ENCODE measurements at regions not wholly inside any gene's neighbourhood (a gene's known extent, or its start where the extent isn't known, plus 50 kb on each side); places are given as distances from the start of the nearest gene placed in this dataset.
"Not testable (repeated sequence)": the region's sequence is repeated elsewhere in the genome, so short reads cannot be mapped to it uniquely, and the experiment has no call there.

GRCh38 chr14:38929416-38929815 is 173.6 kb downstream of the SEC23A start:
- Histone ChIP-seq H3K27ac (ENCODE audit: low read depth, low read length) (no peak overlapping the region), H3K79me2 (ENCODE audit: insufficient read depth, low read length) (no peaks in the 10 kb centered on the region), H3K9me3 (ENCODE audit: insufficient read depth, low read depth, low read length) (no peaks in the 10 kb centered on the region), H4K20me1 (ENCODE audit: insufficient read depth, low read length) (no peaks in the 10 kb centered on the region), H3K27me3 (ENCODE audit: insufficient read depth, low read length) (no peaks in the 10 kb centered on the region), H3K4me2 (ENCODE audit: low read length) (no peak overlapping the region), H3K4me1 (ENCODE audit: insufficient read depth, low read length) (no peaks in the 10 kb centered on the region), H2AFZ (ENCODE audit: low read depth, low read length) (no peak overlapping the region), H3K36me3 (ENCODE audit: insufficient read depth, low read length) (no peaks in the 10 kb centered on the region), H3K4me3 (ENCODE audit: insufficient read depth, low read depth, low read length) (no peak overlapping the region), H3K9ac (ENCODE audit: low read length) (no peak overlapping the region)
- Mint-ChIP-seq H3K4me3 (ENCODE audit: unreplicated experiment) (no peak overlapping the region), H3K9me3 (ENCODE audit: unreplicated experiment) (peaks cover 5% of the 10 kb centered on the region), H3K36me3 (ENCODE audit: low read depth, unreplicated experiment) (no peaks in the 10 kb centered on the region), H3K4me1 (ENCODE audit: low read depth, unreplicated experiment) (no peaks in the 10 kb centered on the region), H3K27ac (ENCODE audit: unreplicated experiment) (no peak overlapping the region), H3K27me3 (ENCODE audit: low read depth, unreplicated experiment) (no peaks in the 10 kb centered on the region)
- no peak for FAIRE-seq
- DNase-seq (ENCODE audit: low read depth) = no peak
- TF ChIP-seq EZH2 (IDR thresholded peaks at IDR 0.05; ENCODE audit: insufficient read depth, low read length) (no peak), CTCF (IDR thresholded peaks at IDR 0.05; ENCODE audit: insufficient read depth, low read depth, low read length) (no peak)

DNA sequence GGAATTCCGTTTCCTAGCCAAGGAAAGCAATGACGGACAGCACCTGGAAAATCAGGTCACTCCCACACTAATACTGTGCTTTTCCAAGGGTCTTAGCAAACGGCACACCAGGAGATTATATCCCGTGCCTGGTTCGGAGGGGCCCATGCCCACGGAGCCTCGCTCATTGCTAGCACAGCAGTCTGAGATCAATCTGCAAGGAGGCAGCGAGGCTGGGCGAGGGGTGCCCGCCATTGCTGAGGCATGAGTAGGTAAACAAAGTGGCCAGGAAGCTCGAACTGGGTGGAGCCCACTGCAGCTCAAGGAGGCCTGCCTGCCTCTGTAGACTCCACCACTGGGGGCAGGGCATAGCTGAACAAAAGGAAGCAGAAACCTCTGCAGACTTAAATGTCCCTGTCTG is 181.1 kb downstream of the SEC23A start:
- H3K4me3 ChIP-seq (ENCODE audit: insufficient read depth, low read depth, low read length); H3K4me1 ChIP-seq (ENCODE audit: insufficient read depth, low read length); H3K27me3 Mint-ChIP-seq (ENCODE audit: low read depth, unreplicated experiment); H3K4me1 Mint-ChIP-seq (ENCODE audit: low read depth, unreplicated experiment); H3K9me3 ChIP-seq (ENCODE audit: insufficient read depth, low read depth, low read length); H3K4me2 ChIP-seq (ENCODE audit: low read length); H3K27ac Mint-ChIP-seq (ENCODE audit: unreplicated experiment); DNase-seq (ENCODE audit: low read depth); H3K4me3 Mint-ChIP-seq (ENCODE audit: unreplicated experiment); H3K9ac ChIP-seq (ENCODE audit: low read length); H3K79me2 ChIP-seq (ENCODE audit: insufficient read depth, low read length); H3K27me3 ChIP-seq (ENCODE audit: insufficient read depth, low read length); H2AFZ ChIP-seq (ENCODE audit: low read depth, low read length); H3K36me3 ChIP-seq (ENCODE audit: insufficient read depth, low read length); H4K20me1 ChIP-seq (ENCODE audit: insufficient read depth, low read length); FAIRE-seq; H3K27ac ChIP-seq (ENCODE audit: low read depth, low read length); H3K36me3 Mint-ChIP-seq (ENCODE audit: low read depth, unreplicated experiment): not testable (repeated sequence)
- H3K9me3 Mint-ChIP-seq (ENCODE audit: unreplicated experiment) = peaks cover 11% of the 10 kb centered on the region

DNA sequence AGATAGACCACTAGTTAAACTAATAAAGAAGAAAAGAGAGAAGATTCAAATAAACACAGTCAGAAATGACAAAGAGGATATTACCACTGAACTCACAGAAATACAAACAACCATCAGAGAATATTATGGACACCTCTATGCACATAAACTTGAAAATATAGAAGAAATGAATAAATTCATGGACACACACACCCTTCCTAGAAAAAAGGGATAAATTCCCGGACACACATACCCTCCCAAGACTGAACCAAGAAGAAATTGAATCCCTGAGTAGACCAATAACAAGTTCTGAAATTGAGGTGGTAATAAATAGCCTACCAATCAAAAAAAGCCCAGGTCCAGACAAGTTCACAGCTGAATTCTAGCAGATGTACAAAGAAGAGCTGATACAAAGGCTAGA is 187.9 kb downstream of the SEC23A start:
- Histone ChIP-seq H3K9me3 (ENCODE audit: insufficient read depth, low read depth, low read length) (no peaks in the 10 kb centered on the region), H3K27ac (ENCODE audit: low read depth, low read length) (no peak overlapping the region), H3K4me3 (ENCODE audit: insufficient read depth, low read depth, low read length) (no peak overlapping the region), H3K79me2 (ENCODE audit: insufficient read depth, low read length) (no peaks in the 10 kb centered on the region), H3K9ac (ENCODE audit: low read length) (no peak overlapping the region), H2AFZ (ENCODE audit: low read depth, low read length) (no peak overlapping the region), H3K4me1 (ENCODE audit: insufficient read depth, low read length) (no peaks in the 10 kb centered on the region), H3K36me3 (ENCODE audit: insufficient read depth, low read length) (no peaks in the 10 kb centered on the region), H4K20me1 (ENCODE audit: insufficient read depth, low read length) (no peaks in the 10 kb centered on the region), H3K4me2 (ENCODE audit: low read length) (no peak overlapping the region), H3K27me3 (ENCODE audit: insufficient read depth, low read length) (no peaks in the 10 kb centered on the region)
- FAIRE-seq = no peak
- no peaks in the 10 kb centered on the region for H3K4me1 Mint-ChIP-seq (ENCODE audit: low read depth, unreplicated experiment)
- H3K9me3 Mint-ChIP-seq (ENCODE audit: unreplicated experiment) = peaks cover 3% of the 10 kb centered on the region
- H3K27ac Mint-ChIP-seq (ENCODE audit: unreplicated experiment) = no peak overlapping the region
- no peaks in the 10 kb centered on the region for H3K36me3 Mint-ChIP-seq (ENCODE audit: low read depth, unreplicated experiment)
- TF ChIP-seq EZH2 (IDR thresholded peaks at IDR 0.05; ENCODE audit: insufficient read depth, low read length) = no peak
- no peak for TF ChIP-seq CTCF (IDR thresholded peaks at IDR 0.05; ENCODE audit: insufficient read depth, low read depth, low read length)
- no peak for DNase-seq (ENCODE audit: low read depth)
- H3K27me3 Mint-ChIP-seq (ENCODE audit: low read depth, unreplicated experiment) = no peaks in the 10 kb centered on the region
- H3K4me3 Mint-ChIP-seq (ENCODE audit: unreplicated experiment) = no peak overlapping the region
